HG03064 (cell line): ENCODE measurements at regions not wholly inside any gene's neighbourhood (a gene's known extent, or its start where the extent isn't known, plus 50 kb on each side); places are given as distances from the start of the nearest gene placed in this dataset.
"Not testable (repeated sequence)": the region's sequence is repeated elsewhere in the genome, so short reads cannot be mapped to it uniquely, and the experiment has no call there.

Experiments used
- ATAC-seq: cut with Tn5 transposase; IDR thresholded peaks from one replicate; pipeline ENCODE4 v1.9.1; 2021; ENCODE audit warnings: low read depth; ENCODE audit not compliant: unreplicated experiment

GRCh38 chr6:170038251-170038650 lies 252.6 kb downstream of the DLL1 start:
- ATAC-seq: no peak

- no peak for ATAC-seq
These were observed 253.2 kb downstream of the DLL1 start for GRCh38 chr6:170037541-170038250.

GRCh38 chr6:170036916-170037315 lies 254.0 kb downstream of the DLL1 start:
- no peak for ATAC-seq

- not testable (repeated sequence) for ATAC-seq
These were observed 254.5 kb downstream of the DLL1 start for GRCh38 chr6:170036367-170036766.

- ATAC-seq: no peak
These were observed 255.0 kb downstream of the DLL1 start for GRCh38 chr6:170035901-170036304.

- ATAC-seq: no peak
These were observed 255.8 kb downstream of the DLL1 start for GRCh38 chr6:170035044-170035443.

GRCh38 chr6:170034294-170034693 lies 256.6 kb downstream of the DLL1 start:
- ATAC-seq: no peak

- ATAC-seq: no peak
These were observed 257.2 kb downstream of the DLL1 start for GRCh38 chr6:170033666-170034065.

GRCh38 chr6:170032706-170033309 lies 258.1 kb downstream of the DLL1 start:
- ATAC-seq: no peak

GRCh38 chr6:170032197-170032596 lies 258.7 kb downstream of the DLL1 start:
- no peak for ATAC-seq

- ATAC-seq: no peak
These were observed 259.2 kb downstream of the DLL1 start for GRCh38 chr6:170031684-170032121.

- no peak for ATAC-seq
These were observed 259.9 kb downstream of the DLL1 start for GRCh38 chr6:170030821-170031471.

GRCh38 chr6:170030284-170030815 lies 260.5 kb downstream of the DLL1 start:
- no peak for ATAC-seq

GRCh38 chr6:170029416-170030283 lies 261.2 kb downstream of the DLL1 start:
- no peak for ATAC-seq

- ATAC-seq: no peak
These were observed 262.1 kb downstream of the DLL1 start for GRCh38 chr6:170028629-170029345.

- ATAC-seq: no peak
These were observed 263.2 kb downstream of the DLL1 start for GRCh38 chr6:170027647-170028043.

GRCh38 chr6:170026751-170027646 lies 263.9 kb downstream of the DLL1 start:
- no peak for ATAC-seq

GRCh38 chr6:170025935-170026750 lies 264.7 kb downstream of the DLL1 start:
- no peak for ATAC-seq
